Muscle layer of duodenum (tissue), 2 donors: ENCODE measurements at regions not wholly inside any gene's neighbourhood (a gene's known extent, or its start where the extent isn't known, plus 50 kb on each side); places are given as distances from the start of the nearest gene placed in this dataset.

Source experiments
- H3K27ac ChIP-seq: one replicate; pipeline ENCODE4 v1.7.0; 2013; ENCODE audit warnings: mild to moderate bottlenecking, low read length
- H3K27me3 ChIP-seq: one replicate; pipeline ENCODE4 v1.7.0; 2013; ENCODE audit warnings: low read depth, mild to moderate bottlenecking, control low read depth, low read length
- H3K36me3 ChIP-seq, 2 donors: one replicate each; pipeline ENCODE4 v1.7.0; 2013; ENCODE audit warnings: low read length in 2 of 2, control low read depth in 1 of 2, mild to moderate bottlenecking in 1 of 2; ENCODE audit not compliant: insufficient read depth in 2 of 2, control insufficient read depth in 1 of 2
- H3K4me1 ChIP-seq, 2 donors: one replicate each; pipeline ENCODE4 v1.7.0; 2013; ENCODE audit warnings: low read length in 2 of 2, mild to moderate bottlenecking in 2 of 2, control low read depth in 1 of 2, moderate library complexity in 1 of 2; ENCODE audit not compliant: insufficient read depth in 2 of 2, control insufficient read depth in 1 of 2
- H3K4me3 ChIP-seq, 2 donors: one replicate each; pipeline ENCODE4 v1.7.0; 2013; ENCODE audit warnings: low read length in 2 of 2, low read depth in 1 of 2, mild to moderate bottlenecking in 1 of 2
- H3K9me3 ChIP-seq, 2 donors: one replicate each; pipeline ENCODE4 v1.7.0; 2013; ENCODE audit warnings: low read length in 2 of 2, control low read depth in 1 of 2, mild to moderate bottlenecking in 1 of 2; ENCODE audit not compliant: control insufficient read depth in 1 of 2
- donor health status: healthy.

DNA sequence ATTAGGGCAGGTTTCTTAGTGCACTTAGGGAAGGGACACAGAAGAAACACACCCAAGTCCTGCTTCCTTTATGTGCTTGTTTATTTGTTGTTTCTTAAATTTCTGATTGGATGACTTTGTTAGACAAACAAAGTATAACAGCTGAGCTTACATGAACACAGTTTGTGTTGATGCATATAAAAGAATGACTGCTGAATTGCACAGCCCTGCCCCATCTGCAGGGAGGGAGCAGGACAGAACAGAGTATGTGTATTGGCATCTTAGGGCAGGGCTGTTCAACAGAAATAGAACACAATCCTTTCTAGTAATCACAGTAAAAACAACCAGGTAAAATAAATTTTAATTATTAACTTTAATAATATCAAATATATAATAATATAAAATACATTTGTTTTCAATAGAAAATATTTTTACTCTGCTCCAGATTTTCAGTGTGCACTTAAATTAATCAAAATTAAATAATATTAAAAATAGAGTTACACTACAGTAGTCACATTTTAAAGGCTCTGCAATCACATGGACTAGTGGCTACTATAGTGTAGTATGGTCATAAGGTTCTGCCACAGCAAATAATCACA lies 198.4 kb downstream of the ZNF621 start:
- H3K9me3 ChIP-seq: no peaks in the 10 kb centered on the region
- H3K36me3 ChIP-seq: no peaks in the 10 kb centered on the region
- H3K27ac ChIP-seq: no peak overlapping the region
- no peaks in the 10 kb centered on the region for H3K4me1 ChIP-seq
- H3K4me3 ChIP-seq: no peak overlapping the region
- H3K27me3 ChIP-seq: no peaks in the 10 kb centered on the region

DNA sequence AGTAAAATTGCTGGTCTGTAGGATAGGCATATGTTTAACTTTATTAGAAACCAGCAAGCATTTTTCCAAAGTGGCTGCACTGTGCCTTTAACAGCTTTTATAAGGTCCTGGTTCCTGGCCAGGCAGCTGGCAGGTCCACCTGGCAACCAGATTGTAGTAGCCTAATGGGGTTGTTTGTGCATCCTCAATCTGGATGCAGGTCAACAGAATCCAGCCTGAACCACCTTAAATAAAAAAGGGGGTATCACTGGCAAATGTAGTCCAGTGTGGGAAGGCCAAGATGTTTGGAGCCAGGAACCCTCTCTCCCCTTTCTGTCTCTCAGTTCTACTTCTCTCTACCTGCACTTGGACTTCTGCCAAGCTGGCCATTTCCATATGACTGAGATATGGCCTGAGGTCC lies 200.3 kb downstream of the ZNF621 start:
- no peaks in the 10 kb centered on the region for H3K36me3 ChIP-seq
- peaks cover 0 to 10% of the 10 kb centered on the region in 2 donors for H3K9me3 ChIP-seq

DNA sequence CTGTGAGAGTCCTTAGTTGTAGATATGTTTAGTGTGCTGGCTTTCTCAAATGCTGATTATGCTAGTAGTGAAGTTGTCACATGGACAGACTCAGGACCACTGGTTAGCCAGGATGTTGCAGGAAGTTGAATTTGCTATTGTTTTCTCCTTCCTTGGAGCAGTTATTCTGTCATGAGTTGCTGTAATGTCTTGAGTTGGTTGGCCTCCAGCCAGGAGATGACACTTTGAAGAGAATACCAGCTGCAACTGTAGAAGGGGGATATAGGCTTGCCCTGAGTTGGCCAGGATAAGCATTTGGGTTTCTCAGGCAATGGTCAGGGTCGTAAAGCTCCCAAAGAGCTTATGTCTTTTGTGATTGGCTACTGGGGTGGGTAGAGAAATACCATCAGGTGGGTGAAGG lies 206.7 kb downstream of the ZNF621 start:
- Histone ChIP-seq H3K9me3 (peaks cover 0 to 28% of the 10 kb centered on the region in 2 donors), H3K27ac (no peak overlapping the region), H3K36me3 (no peaks in the 10 kb centered on the region), H3K27me3 (no peaks in the 10 kb centered on the region), H3K4me1 (no peaks in the 10 kb centered on the region), H3K4me3 (no peak overlapping the region)

More for the DNA sequence above, 200.3 kb downstream of the ZNF621 start:
- Histone ChIP-seq H3K4me1 (no peaks in the 10 kb centered on the region), H3K27me3 (no peaks in the 10 kb centered on the region), H3K4me3 (no peak overlapping the region), H3K27ac (no peak overlapping the region)

DNA sequence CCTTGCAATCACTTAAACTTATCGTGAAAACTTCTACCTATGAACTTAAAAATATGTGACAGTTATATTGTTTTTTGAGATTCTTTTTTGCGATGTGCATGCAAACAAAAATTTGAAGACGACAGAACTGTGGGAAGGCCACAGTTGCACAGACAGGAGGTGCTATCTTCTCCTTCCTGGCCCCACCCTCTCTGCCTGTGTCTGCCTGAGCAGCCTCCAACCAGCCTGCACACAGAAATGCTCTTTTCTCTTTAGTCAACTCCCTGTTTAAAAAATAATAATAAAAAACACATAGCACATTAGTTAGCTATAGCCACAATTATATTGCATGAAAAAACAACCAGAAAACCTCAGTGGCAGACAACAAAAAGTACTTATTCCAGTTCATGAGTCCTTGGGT lies 212.2 kb downstream of the ZNF621 start:
- peaks cover 0 to 4% of the 10 kb centered on the region in 2 donors for H3K9me3 ChIP-seq
- H3K27me3 ChIP-seq: no peaks in the 10 kb centered on the region
- H3K27ac ChIP-seq: no peak overlapping the region

GRCh38 chr3:40737343-40737742 lies 212.6 kb downstream of the ZNF621 start:
- Histone ChIP-seq H3K36me3 (no peaks in the 10 kb centered on the region), H3K27ac (no peak overlapping the region), H3K4me3 (no peak overlapping the region)

More for the DNA sequence above, 212.2 kb downstream of the ZNF621 start:
- Histone ChIP-seq H3K4me1 (no peaks in the 10 kb centered on the region), H3K4me3 (no peak overlapping the region), H3K36me3 (no peaks in the 10 kb centered on the region)

DNA sequence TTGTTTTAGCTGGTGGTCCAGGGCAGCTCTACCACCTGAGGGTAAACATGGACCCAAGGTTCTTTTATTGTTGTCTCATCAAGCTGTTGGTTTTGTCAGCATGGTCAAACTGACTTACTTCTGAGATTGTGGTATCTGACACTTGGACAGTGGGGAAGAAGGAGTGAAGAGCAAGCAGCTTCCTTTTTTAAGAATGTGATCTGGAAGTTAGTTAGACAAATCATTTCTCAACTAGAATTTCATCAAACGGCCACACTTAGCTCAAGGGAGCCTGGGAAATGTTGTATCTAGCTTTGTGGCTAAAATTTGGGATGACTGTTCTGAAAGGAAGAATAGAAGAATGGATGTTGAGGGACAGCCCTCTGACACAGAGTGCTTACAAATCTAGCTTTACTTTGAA lies 215.2 kb downstream of the ZNF621 start:
- Histone ChIP-seq H3K9me3 (no peaks in the 10 kb centered on the region), H3K27me3 (no peaks in the 10 kb centered on the region), H3K36me3 (no peaks in the 10 kb centered on the region), H3K4me1 (no peaks in the 10 kb centered on the region), H3K4me3 (no peak overlapping the region), H3K27ac (no peak overlapping the region)

More at GRCh38 chr3:40737343-40737742, 212.6 kb downstream of the ZNF621 start:
- H3K9me3 ChIP-seq: no peaks in the 10 kb centered on the region
- H3K27me3 ChIP-seq: no peaks in the 10 kb centered on the region
- no peaks in the 10 kb centered on the region for H3K4me1 ChIP-seq

- Histone ChIP-seq H3K27me3 (no peaks in the 10 kb centered on the region), H3K27ac (no peak overlapping the region), H3K36me3 (no peaks in the 10 kb centered on the region), H3K9me3 (no peaks in the 10 kb centered on the region), H3K4me1 (no peaks in the 10 kb centered on the region), H3K4me3 (no peak overlapping the region)
Measured at GRCh38 chr3:40741729-40742128, 217.0 kb downstream of the ZNF621 start.

DNA sequence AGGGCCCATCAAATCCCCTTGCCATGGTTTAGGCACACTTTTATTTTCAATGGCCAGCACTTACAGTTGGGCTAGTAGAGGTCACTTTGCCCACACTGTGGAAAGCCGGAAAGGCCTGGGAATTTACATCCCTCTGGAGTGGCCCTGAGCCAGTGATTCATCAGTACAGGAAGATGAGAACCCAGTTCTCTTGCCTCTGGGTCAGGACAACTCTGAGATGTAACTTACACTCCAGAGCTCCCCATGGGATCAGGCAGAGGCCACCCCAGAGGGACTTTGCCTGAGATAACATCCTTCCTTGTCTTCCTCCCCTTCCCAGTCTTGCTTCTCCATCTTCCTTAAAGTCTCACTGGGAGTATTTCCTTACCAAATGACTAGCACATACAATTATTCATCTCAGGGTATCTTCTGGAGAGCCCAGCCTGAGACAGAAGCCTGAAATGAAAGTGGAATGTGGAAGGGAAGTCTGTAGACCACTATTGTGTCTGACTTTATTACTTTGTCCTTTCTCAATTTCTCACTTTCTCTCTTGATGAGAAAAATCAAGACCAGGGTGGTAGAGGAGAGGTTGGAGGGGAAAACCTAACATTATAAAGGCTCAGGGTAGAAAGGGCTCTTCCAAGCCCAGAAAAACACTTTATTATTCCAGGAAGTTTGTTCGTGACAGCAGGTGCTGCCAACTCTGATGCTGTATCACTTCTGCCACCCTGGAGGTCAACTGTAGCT lies 220.8 kb downstream of the ZNF621 start:
- no peaks in the 10 kb centered on the region for H3K36me3 ChIP-seq
- no peak overlapping the region for H3K4me3 ChIP-seq
- H3K27me3 ChIP-seq: no peaks in the 10 kb centered on the region
- no peaks in the 10 kb centered on the region for H3K4me1 ChIP-seq
- no peak overlapping the region for H3K27ac ChIP-seq
- no peaks in the 10 kb centered on the region for H3K9me3 ChIP-seq

GRCh38 chr3:40751666-40752065 lies 226.9 kb downstream of the ZNF621 start:
- Histone ChIP-seq H3K27ac (no peak overlapping the region), H3K36me3 (no peaks in the 10 kb centered on the region), H3K9me3 (no peaks in the 10 kb centered on the region), H3K4me1 (no peaks in the 10 kb centered on the region), H3K27me3 (no peaks in the 10 kb centered on the region), H3K4me3 (no peak overlapping the region)

GRCh38 chr3:40752492-40752891 lies 227.7 kb downstream of the ZNF621 start:
- Histone ChIP-seq H3K9me3 (no peaks in the 10 kb centered on the region), H3K36me3 (no peaks in the 10 kb centered on the region), H3K27me3 (no peaks in the 10 kb centered on the region), H3K4me1 (no peaks in the 10 kb centered on the region), H3K27ac (no peak overlapping the region), H3K4me3 (no peak overlapping the region)

GRCh38 chr3:40753291-40753770 lies 228.6 kb downstream of the ZNF621 start:
- no peak overlapping the region for H3K27ac ChIP-seq
- no peaks in the 10 kb centered on the region for H3K9me3 ChIP-seq
- no peak overlapping the region for H3K4me3 ChIP-seq
- no peaks in the 10 kb centered on the region for H3K27me3 ChIP-seq
- H3K36me3 ChIP-seq: no peaks in the 10 kb centered on the region
- no peaks in the 10 kb centered on the region for H3K4me1 ChIP-seq
